ENCODE measurements at regions not wholly inside any gene's neighbourhood (a gene's known extent, or its start where the extent isn't known, plus 50 kb on each side); places are given as distances from the start of the nearest gene placed in this dataset.
A peak's percentile ranks its signal among the peaks of the same experiment; 100 is the strongest.

DNA sequence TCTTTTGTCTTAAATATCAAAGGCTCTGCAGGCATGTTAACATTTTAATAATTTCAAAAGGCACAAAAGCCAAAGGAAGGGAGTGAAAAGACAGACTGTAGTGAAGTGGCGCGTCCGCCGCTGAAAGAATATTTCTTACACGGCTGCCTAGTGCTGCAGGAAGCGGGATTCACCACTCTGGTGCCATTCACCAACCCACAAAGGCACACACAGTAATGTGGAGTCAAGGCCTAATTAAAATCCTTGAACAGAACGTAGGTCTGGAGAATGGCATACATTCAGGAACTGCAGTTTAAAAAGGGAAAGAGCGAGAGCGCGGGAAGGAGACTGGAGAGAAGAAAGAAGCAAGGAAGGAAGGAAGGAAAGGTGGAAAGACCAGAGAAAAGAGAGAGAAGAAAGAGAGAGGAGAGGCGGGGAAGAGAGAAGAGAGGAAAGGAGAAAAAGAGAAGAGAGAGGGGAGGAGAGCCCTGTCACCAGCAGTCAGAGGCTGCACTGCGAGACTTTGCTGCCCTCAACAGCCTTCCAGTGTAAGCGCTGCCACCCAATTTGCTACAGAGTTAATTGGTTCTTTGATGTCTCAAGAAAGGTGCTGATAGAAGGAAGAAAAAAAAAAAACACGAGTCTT is 554.0 kb downstream of the MDFIC start:
- Histone ChIP-seq H3K27me3 (ENCODE audit: insufficient read depth, poor library complexity, severe bottlenecking) (peaks cover 9% of the 10 kb centered on the region), H3K27ac (replicated peaks) (no peak overlapping the region), H3K4me3 (replicated peaks; ENCODE audit: insufficient read depth, low read length) (no peak overlapping the region)
- peak in 1 of 2 experiments; percentile 11 for DNase-seq (ENCODE audit: low read depth in 1 of 2, low spot score in 1 of 2)
- TF ChIP-seq SPI1 (IDR thresholded peaks at IDR 0.05; ENCODE audit: borderline replicate concordance, low read depth) (no peak), GABPA (IDR thresholded peaks at IDR 0.05; ENCODE audit: low read depth) (no peak), POLR2AphosphoS5 (IDR thresholded peaks at IDR 0.05; ENCODE audit: low read depth) (no peak)
- TF ChIP-seq, protein P1, sequence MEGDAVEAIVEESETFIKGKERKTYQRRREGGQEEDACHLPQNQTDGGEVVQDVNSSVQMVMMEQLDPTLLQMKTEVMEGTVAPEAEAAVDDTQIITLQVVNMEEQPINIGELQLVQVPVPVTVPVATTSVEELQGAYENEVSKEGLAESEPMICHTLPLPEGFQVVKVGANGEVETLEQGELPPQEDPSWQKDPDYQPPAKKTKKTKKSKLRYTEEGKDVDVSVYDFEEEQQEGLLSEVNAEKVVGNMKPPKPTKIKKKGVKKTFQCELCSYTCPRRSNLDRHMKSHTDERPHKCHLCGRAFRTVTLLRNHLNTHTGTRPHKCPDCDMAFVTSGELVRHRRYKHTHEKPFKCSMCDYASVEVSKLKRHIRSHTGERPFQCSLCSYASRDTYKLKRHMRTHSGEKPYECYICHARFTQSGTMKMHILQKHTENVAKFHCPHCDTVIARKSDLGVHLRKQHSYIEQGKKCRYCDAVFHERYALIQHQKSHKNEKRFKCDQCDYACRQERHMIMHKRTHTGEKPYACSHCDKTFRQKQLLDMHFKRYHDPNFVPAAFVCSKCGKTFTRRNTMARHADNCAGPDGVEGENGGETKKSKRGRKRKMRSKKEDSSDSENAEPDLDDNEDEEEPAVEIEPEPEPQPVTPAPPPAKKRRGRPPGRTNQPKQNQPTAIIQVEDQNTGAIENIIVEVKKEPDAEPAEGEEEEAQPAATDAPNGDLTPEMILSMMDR (IDR thresholded peaks at IDR 0.05; ENCODE audit: insufficient read depth, low read length), result peak; percentile 9
- TF ChIP-seq, protein P2, sequence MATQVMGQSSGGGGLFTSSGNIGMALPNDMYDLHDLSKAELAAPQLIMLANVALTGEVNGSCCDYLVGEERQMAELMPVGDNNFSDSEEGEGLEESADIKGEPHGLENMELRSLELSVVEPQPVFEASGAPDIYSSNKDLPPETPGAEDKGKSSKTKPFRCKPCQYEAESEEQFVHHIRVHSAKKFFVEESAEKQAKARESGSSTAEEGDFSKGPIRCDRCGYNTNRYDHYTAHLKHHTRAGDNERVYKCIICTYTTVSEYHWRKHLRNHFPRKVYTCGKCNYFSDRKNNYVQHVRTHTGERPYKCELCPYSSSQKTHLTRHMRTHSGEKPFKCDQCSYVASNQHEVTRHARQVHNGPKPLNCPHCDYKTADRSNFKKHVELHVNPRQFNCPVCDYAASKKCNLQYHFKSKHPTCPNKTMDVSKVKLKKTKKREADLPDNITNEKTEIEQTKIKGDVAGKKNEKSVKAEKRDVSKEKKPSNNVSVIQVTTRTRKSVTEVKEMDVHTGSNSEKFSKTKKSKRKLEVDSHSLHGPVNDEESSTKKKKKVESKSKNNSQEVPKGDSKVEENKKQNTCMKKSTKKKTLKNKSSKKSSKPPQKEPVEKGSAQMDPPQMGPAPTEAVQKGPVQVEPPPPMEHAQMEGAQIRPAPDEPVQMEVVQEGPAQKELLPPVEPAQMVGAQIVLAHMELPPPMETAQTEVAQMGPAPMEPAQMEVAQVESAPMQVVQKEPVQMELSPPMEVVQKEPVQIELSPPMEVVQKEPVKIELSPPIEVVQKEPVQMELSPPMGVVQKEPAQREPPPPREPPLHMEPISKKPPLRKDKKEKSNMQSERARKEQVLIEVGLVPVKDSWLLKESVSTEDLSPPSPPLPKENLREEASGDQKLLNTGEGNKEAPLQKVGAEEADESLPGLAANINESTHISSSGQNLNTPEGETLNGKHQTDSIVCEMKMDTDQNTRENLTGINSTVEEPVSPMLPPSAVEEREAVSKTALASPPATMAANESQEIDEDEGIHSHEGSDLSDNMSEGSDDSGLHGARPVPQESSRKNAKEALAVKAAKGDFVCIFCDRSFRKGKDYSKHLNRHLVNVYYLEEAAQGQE (IDR thresholded peaks at IDR 0.05; ENCODE audit: insufficient replicate concordance, low read depth), result no peak

DNA sequence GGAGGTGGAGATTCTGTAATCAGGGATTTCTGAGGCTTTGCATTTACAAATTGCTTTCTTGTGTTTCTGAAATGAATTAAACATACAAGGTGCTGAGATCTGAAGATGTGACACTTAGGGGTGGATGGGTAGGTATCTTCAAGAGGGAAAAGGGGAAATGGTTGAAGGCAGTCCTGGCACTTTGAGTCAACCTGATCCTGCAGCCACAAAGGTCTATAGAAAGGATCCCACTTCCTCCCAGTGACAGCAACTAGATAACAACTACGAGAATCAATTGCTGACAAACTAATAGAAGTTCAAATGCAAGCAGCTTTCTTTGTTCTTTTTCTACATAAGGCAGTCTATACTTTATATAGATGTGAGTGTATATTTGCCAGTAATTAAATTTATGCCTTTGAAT is 553.3 kb downstream of the MDFIC start:
- Histone ChIP-seq H3K27me3 (ENCODE audit: insufficient read depth, poor library complexity, severe bottlenecking) (peaks cover 9% of the 10 kb centered on the region), H3K27ac (replicated peaks) (no peak overlapping the region), H3K4me3 (replicated peaks; ENCODE audit: insufficient read depth, low read length) (no peak overlapping the region)
- TF ChIP-seq GABPA (IDR thresholded peaks at IDR 0.05; ENCODE audit: low read depth) (no peak), SPI1 (IDR thresholded peaks at IDR 0.05; ENCODE audit: borderline replicate concordance, low read depth) (peak; percentile 42; the same call in 1 of the 2 replicates)
- no peak for DNase-seq (ENCODE audit: low read depth in 1 of 2, low spot score in 1 of 2)

DNA sequence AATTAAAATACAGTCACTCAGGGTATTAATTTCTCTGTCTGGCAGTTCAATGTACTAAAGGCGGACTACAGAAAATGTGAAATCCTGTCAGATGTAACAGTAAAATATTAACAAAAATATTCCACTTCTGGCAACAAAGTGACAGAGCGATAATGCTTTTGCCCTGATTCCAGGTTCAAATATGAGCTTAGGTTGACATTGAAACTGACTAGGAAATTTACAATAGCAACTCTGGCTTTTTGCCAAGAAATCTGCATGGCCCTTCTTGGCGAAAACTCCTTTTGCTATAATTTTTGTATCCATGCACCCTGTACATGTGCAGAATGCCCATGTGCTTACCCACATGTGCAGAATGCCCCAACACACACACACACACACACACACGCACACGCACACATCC is 552.2 kb downstream of the MDFIC start:
- TF ChIP-seq, protein P2 (IDR thresholded peaks at IDR 0.05; ENCODE audit: insufficient replicate concordance, low read depth), result no peak
- TF ChIP-seq, protein P1 (IDR thresholded peaks at IDR 0.05; ENCODE audit: insufficient read depth, low read length), result no peak
- TF ChIP-seq SPI1 (IDR thresholded peaks at IDR 0.05; ENCODE audit: borderline replicate concordance, low read depth) (no peak), GABPA (IDR thresholded peaks at IDR 0.05; ENCODE audit: low read depth) (no peak)
- no peak overlapping the region for H3K27ac ChIP-seq (replicated peaks)
- no peak for DNase-seq (ENCODE audit: low read depth in 1 of 2, low spot score in 1 of 2)
- H3K4me3 ChIP-seq (replicated peaks; ENCODE audit: insufficient read depth, low read length), result no peak overlapping the region
- peaks cover 9% of the 10 kb centered on the region for H3K27me3 ChIP-seq (ENCODE audit: insufficient read depth, poor library complexity, severe bottlenecking)

DNA sequence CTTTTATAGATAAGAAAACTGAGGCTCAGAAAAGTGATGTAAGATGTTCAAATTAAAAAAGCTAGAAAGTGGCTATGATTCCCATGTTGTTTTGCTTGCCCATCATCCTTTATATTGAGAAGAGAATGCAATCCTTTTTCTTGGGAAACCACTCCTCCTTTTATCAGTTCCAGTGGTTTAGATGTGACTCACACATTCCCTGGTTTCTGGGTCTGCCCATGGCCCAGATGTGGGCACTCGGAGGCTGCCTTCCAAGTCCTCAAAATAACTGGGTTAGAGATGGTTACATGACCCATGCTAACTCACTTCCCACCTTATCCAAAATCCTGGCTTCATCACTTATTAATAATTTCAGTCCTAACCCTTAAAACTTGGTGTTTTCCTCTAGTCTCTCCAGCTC is 550.0 kb downstream of the MDFIC start:
- no peak for TF ChIP-seq SPI1 (IDR thresholded peaks at IDR 0.05; ENCODE audit: borderline replicate concordance, low read depth)
- TF ChIP-seq POLR2AphosphoS5 (IDR thresholded peaks at IDR 0.05; ENCODE audit: low read depth), result no peak
- no peak for TF ChIP-seq GABPA (IDR thresholded peaks at IDR 0.05; ENCODE audit: low read depth)
- TF ChIP-seq, protein P1 (IDR thresholded peaks at IDR 0.05; ENCODE audit: insufficient read depth, low read length), result no peak
- TF ChIP-seq, protein P2 (IDR thresholded peaks at IDR 0.05; ENCODE audit: insufficient replicate concordance, low read depth), result no peak
- Histone ChIP-seq H3K27ac (replicated peaks) (no peak overlapping the region), H3K27me3 (ENCODE audit: insufficient read depth, poor library complexity, severe bottlenecking) (no peaks in the 10 kb centered on the region), H3K4me3 (replicated peaks; ENCODE audit: insufficient read depth, low read length) (no peak overlapping the region)
- no peak for DNase-seq (ENCODE audit: low read depth in 1 of 2, low spot score in 1 of 2)

Data from HL-60 (cell line).